GM12878 (cell line): ENCODE measurements at regions not wholly inside any gene's neighbourhood (a gene's known extent, or its start where the extent isn't known, plus 50 kb on each side); places are given as distances from the start of the nearest gene placed in this dataset.

Experiments used
- ATAC-seq: fragments of 200-7000 bp; cut with Tn5 transposase; 3 replicates; pipeline ENCODE4 v1.9.1; 2020; ENCODE audit warnings: mild to moderate bottlenecking, moderate library complexity
- BruUV-seq: library from RNA; stranded (reverse); fragments of 400-500 nt; replicated peaks from 2 replicates; lab custom pipeline; 2021; lab: Mats Ljungman, UMichigan
- CTCF ChIA-PET: fragments of 300-600 bp; sonication (Branson Sonifier 250); formaldehyde crosslinking; extraction: SDS; loops from one replicate; lab custom pipeline; 2021; ENCODE audit warnings: inconsistent platforms; lab: Yijun Ruan, JAX
- POLR2A ChIA-PET: fragments of 350-600 bp; formaldehyde crosslinking; extraction: SDS; loops from one replicate; lab custom pipeline; 2021; ENCODE audit warnings: inconsistent platforms; lab: Charles Lee
- RAD21 ChIA-PET: fragments of 300-600 bp; sonication (Branson Sonifier 250); formaldehyde crosslinking; loops from one replicate; lab custom pipeline; 2023; ENCODE audit warnings: antibody characterized with exemption; ENCODE audit not compliant: unreplicated experiment; lab: Charles Lee
- SMC1A ChIA-PET: fragments of 300-600 bp; sonication (Branson Sonifier 250); formaldehyde crosslinking; loops from one replicate; lab custom pipeline; 2023; ENCODE audit not compliant: unreplicated experiment, uncharacterized antibody; lab: Charles Lee
- DNase-seq: peaks from one replicate; pipeline ENCODE4 v3.0.0-alpha.2; 2011; ENCODE audit warnings: low read depth, low spot score
- FAIRE-seq: peaks from 3 replicates; lab custom pipeline; 2011; peaks lifted over from hg19 to GRCh38; lab: Jason Lieb, UNC
- H2AFZ ChIP-seq: 2 replicates; pipeline ENCODE4 v1.6.0; 2011; ENCODE audit warnings: low read depth, low read length, control low read depth; ENCODE audit not compliant: control insufficient read depth
- H3K27ac ChIP-seq: 2 replicates; pipeline ENCODE4 v1.5.1; 2011; ENCODE audit warnings: control low read depth; ENCODE audit not compliant: control insufficient read depth, insufficient read depth
- H3K27me3 ChIP-seq, 2 experiments: replicated peaks in 1 of 2; 2 replicates each; pipeline versions ENCODE4 v1.6.0 to v1.6.1; 2011; ENCODE audit warnings: low read length in 1 of 2; ENCODE audit not compliant: control insufficient read depth in 2 of 2, insufficient read depth in 2 of 2
- H3K36me3 ChIP-seq, 2 experiments: 2 replicates each; pipeline ENCODE4 v1.5.1; 2011; ENCODE audit warnings: low read length in 1 of 2; ENCODE audit not compliant: control insufficient read depth in 2 of 2, insufficient read depth in 2 of 2
- H3K4me1 ChIP-seq: 2 replicates; pipeline ENCODE4 v1.6.1; 2011; ENCODE audit warnings: mild to moderate bottlenecking, low read length, moderate library complexity, mixed read lengths; ENCODE audit not compliant: control insufficient read depth, insufficient read depth
- H3K4me2 ChIP-seq: 2 replicates; pipeline ENCODE4 v1.6.0; 2011; ENCODE audit warnings: control low read depth; ENCODE audit not compliant: control insufficient read depth, insufficient read depth
- H3K4me3 ChIP-seq: fragments of 200-600 bp; sonication (generic); 2 replicates; pipeline ENCODE4 v1.5.1; 2016
- H3K79me2 ChIP-seq: 2 replicates; pipeline ENCODE4 v1.6.0; 2011; ENCODE audit warnings: low read length; ENCODE audit not compliant: control insufficient read depth, insufficient read depth
- H3K9ac ChIP-seq: 2 replicates; pipeline ENCODE4 v1.8.0; 2011; ENCODE audit warnings: low read length, control low read depth, mixed read lengths; ENCODE audit not compliant: control insufficient read depth, insufficient read depth
- H3K9me3 ChIP-seq: replicated peaks from 3 replicates; pipeline ENCODE4 v1.5.1; 2011; ENCODE audit warnings: mild to moderate bottlenecking, low read length; ENCODE audit not compliant: control insufficient read depth, insufficient read depth
- H4K20me1 ChIP-seq: 2 replicates; pipeline ENCODE4 v1.6.0; 2011; ENCODE audit not compliant: control insufficient read depth, insufficient read depth
- E4F1 ChIP-seq: fragments of 450-650 bp; IDR thresholded peaks from 2 replicates; pipeline ENCODE4 v1.6.1; 2018; ENCODE audit warnings: borderline replicate concordance, mild to moderate bottlenecking; ENCODE audit not compliant: partially characterized antibody
- FOXM1 ChIP-seq: IDR thresholded peaks from 2 replicates; pipeline ENCODE4 v1.6.1; 2012; ENCODE audit warnings: low read depth, mild to moderate bottlenecking, inconsistent platforms, low read length, moderate library complexity
- MTA3 ChIP-seq: IDR thresholded peaks from 2 replicates; pipeline ENCODE4 v1.6.1; 2012; ENCODE audit warnings: low read length, inconsistent platforms, borderline replicate concordance
- NR2F1 ChIP-seq: fragments of 450-650 bp; conservative IDR thresholded peaks from 2 replicates; pipeline ENCODE4 v1.6.1; 2017; ENCODE audit warnings: mild to moderate bottlenecking
- REST ChIP-seq: IDR thresholded peaks from 2 replicates; pipeline ENCODE4 v1.6.1; 2012; ENCODE audit warnings: mild to moderate bottlenecking, low read depth, low read length
- SMC3 ChIP-seq: IDR thresholded peaks from 2 replicates; pipeline ENCODE4 v1.6.1; 2011; ENCODE audit warnings: low read length, improper control_type of control experiment, borderline replicate concordance
- STAT1 ChIP-seq: fragments of 450-650 bp; conservative IDR thresholded peaks from 2 replicates; pipeline ENCODE4 v1.6.1; 2014; ENCODE audit warnings: antibody characterized with exemption, mild to moderate bottlenecking
- ZNF217 ChIP-seq: fragments of 450-650 bp; IDR thresholded peaks from 2 replicates; pipeline ENCODE4 v1.6.1; 2017; ENCODE audit warnings: antibody characterized with exemption, mild to moderate bottlenecking
- WGBS: methylation state at CpG from one replicate; pipeline ENCODE4 v1.1.6; 2016; ENCODE audit warnings: low lambda C conversion rate; ENCODE audit not compliant: insufficient replicate concordance, insufficient coverage; ENCODE audit errors: missing lambda C conversion rate; 5-methylcytosine and 5-hydroxymethylcytosine counted together
- in situ Hi-C: fragments of 300-500 bp; cut with MboI; formaldehyde crosslinking; loops from 9 replicates; pipeline ENCODE4 v1.14.3; 2018; ENCODE audit warnings: mixed read lengths
- intact Hi-C: fragments of 100-400 bp; cut with micrococcal nuclease; formaldehyde crosslinking; loops from one replicate; pipeline ENCODE4 v1.14.2; 2022; ENCODE audit not compliant: unreplicated experiment

DNA sequence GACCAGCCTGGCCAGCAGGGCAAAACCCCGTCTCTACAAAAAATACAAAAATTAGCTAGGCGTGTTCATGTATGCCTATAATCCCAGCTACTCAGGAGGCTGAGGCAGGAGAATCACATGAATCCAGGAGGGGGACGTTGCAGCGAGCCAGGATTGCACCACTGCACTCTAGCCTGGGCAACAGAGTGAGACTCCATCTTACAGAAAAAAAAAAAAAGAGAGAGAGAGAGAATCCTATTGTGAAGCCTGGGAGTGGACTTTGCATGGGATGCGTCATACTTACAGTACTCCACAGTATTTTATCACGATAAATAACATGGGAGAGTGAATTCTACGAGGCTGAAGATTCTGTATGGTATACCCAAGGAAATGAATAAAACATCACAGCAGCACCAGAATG lies 139.6 kb downstream of the AASDH start:
- no peaks in the 10 kb centered on the region for H3K36me3 ChIP-seq
- no peaks in the 10 kb centered on the region for H3K9me3 ChIP-seq
- H3K27me3 ChIP-seq, result no peaks in the 10 kb centered on the region
- ATAC-seq (no peak), FAIRE-seq (no peak), DNase-seq (no peak)
- intact Hi-C loops (no loop called here), in situ Hi-C loops (no loop called here)
- CTCF ChIA-PET, result no interaction called here
- H2AFZ ChIP-seq, result no peak overlapping the region
- H3K79me2 ChIP-seq, result no peaks in the 10 kb centered on the region
- SMC1A ChIA-PET, result interaction anchor here (1.5 kb wide), 1 partner anchor 9 kb away, joined by 3 read pairs; no protein-coding TSS in a partner anchor
- H3K9ac ChIP-seq, result no peak overlapping the region
- H3K4me3 ChIP-seq, result no peak overlapping the region
- no peak overlapping the region for H3K27ac ChIP-seq
- POLR2A ChIA-PET, result no interaction called here
- no peaks in the 10 kb centered on the region for H4K20me1 ChIP-seq
- 30% methylated on average over 7 of the region's 7 CpGs for WGBS
- no peak for TF ChIP-seq ZNF217
- TF ChIP-seq FOXM1, result no peak
- TF ChIP-seq E4F1, result no peak
- TF ChIP-seq STAT1, result no peak
- no peak for TF ChIP-seq MTA3
- no peak for TF ChIP-seq REST
- no peak for TF ChIP-seq NR2F1
- no peak for TF ChIP-seq SMC3
- BruUV-seq, result no TSS peak
- no peaks in the 10 kb centered on the region for H3K4me1 ChIP-seq
- no peak overlapping the region for H3K4me2 ChIP-seq
- RAD21 ChIA-PET, result no interaction called here
